IMR-90 (cell line): ENCODE measurements at regions not wholly inside any gene's neighbourhood (a gene's known extent, or its start where the extent isn't known, plus 50 kb on each side); places are given as distances from the start of the nearest gene placed in this dataset.

Experiments
- ATAC-seq: fragments of 200-7000 bp; cut with Tn5 transposase; 2 replicates; pipeline ENCODE4 v1.9.1; 2020; ENCODE audit warnings: low read depth, mild to moderate bottlenecking, moderate library complexity
- BruUV-seq: library from RNA; stranded (reverse); fragments of 400-500 nt; replicated peaks from 2 replicates; lab custom pipeline; 2021; lab: Mats Ljungman, UMichigan
- CTCF ChIA-PET: fragments of 300-600 bp; formaldehyde crosslinking; extraction: SDS; loops from one replicate; lab custom pipeline; 2021; ENCODE audit warnings: antibody characterized with exemption; lab: Yijun Ruan, JAX
- POLR2A ChIA-PET: fragments of 300-600 bp; sonication (Branson Sonifier 250); formaldehyde crosslinking; loops from one replicate; lab custom pipeline; 2022; ENCODE audit warnings: antibody characterized with exemption; ENCODE audit not compliant: unreplicated experiment; lab: Charles Lee
- DNase-seq: peaks from one replicate; pipeline ENCODE4 v3.0.0; 2013
- H2AFZ ChIP-seq: replicated peaks from 2 replicates; pipeline ENCODE3; 2013; ENCODE audit warnings: low read length, mild to moderate bottlenecking; ENCODE audit not compliant: poor library complexity
- H2AK5ac ChIP-seq: 2 replicates; pipeline ENCODE4 v1.6.1; 2013; ENCODE audit warnings: low read depth, low read length, inconsistent platforms
- H2AK9ac ChIP-seq: replicated peaks from 2 replicates; pipeline ENCODE3; 2013; ENCODE audit warnings: mild to moderate bottlenecking, low read depth, low read length, moderate library complexity; ENCODE audit not compliant: poor library complexity
- H2BK120ac ChIP-seq: 2 replicates; pipeline ENCODE4 v1.6.1; 2013; ENCODE audit warnings: low read depth, low read length, inconsistent platforms
- H2BK15ac ChIP-seq: 3 replicates; pipeline ENCODE4 v1.6.1; 2013; ENCODE audit warnings: low read depth, low read length, inconsistent platforms
- H2BK20ac ChIP-seq: 2 replicates; pipeline ENCODE4 v1.6.1; 2013; ENCODE audit warnings: low read depth, mild to moderate bottlenecking, inconsistent platforms, low read length, moderate library complexity
- H2BK5ac ChIP-seq: 2 replicates; pipeline ENCODE4 v1.6.1; 2013; ENCODE audit warnings: mild to moderate bottlenecking, low read depth, low read length, inconsistent platforms; ENCODE audit not compliant: poor library complexity, severe bottlenecking
- H3K14ac ChIP-seq: replicated peaks from 2 replicates; pipeline ENCODE4 v1.6.1; 2013; ENCODE audit warnings: low read depth, low read length, inconsistent platforms
- H3K18ac ChIP-seq: 2 replicates; pipeline ENCODE4 v1.6.1; 2013; ENCODE audit warnings: low read depth, low read length, control low read depth
- H3K23ac ChIP-seq: 2 replicates; pipeline ENCODE4 v1.6.1; 2013; ENCODE audit warnings: low read depth, low read length, inconsistent platforms
- H3K27ac ChIP-seq: 2 replicates; pipeline ENCODE4 v1.5.1; 2013; ENCODE audit warnings: mild to moderate bottlenecking, control low read depth, low read length; ENCODE audit not compliant: insufficient read depth
- H3K27me3 ChIP-seq: 2 replicates; pipeline ENCODE4 v1.6.1; 2013; ENCODE audit warnings: low read length; ENCODE audit not compliant: control insufficient read depth, insufficient read depth
- H3K36me3 ChIP-seq: 2 replicates; pipeline ENCODE4 v1.6.1; 2013; ENCODE audit warnings: low read length, mixed read lengths; ENCODE audit not compliant: control insufficient read depth, insufficient read depth
- H3K4ac ChIP-seq: 2 replicates; pipeline ENCODE4 v1.6.1; 2013; ENCODE audit warnings: low read depth, low read length, inconsistent platforms
- H3K4me1 ChIP-seq: 2 replicates; pipeline ENCODE4 v1.6.1; 2013; ENCODE audit warnings: low read length, mixed read lengths; ENCODE audit not compliant: control insufficient read depth, insufficient read depth
- H3K4me2 ChIP-seq: 2 replicates; pipeline ENCODE4 v1.6.1; 2013; ENCODE audit warnings: low read depth, mild to moderate bottlenecking, control low read depth, low read length, moderate library complexity
- H3K4me3 ChIP-seq: 2 replicates; pipeline ENCODE4 v1.5.1; 2013; ENCODE audit warnings: low read depth, mild to moderate bottlenecking, control low read depth, low read length, moderate library complexity; ENCODE audit not compliant: insufficient read depth
- H3K56ac ChIP-seq: 2 replicates; pipeline ENCODE4 v1.6.1; 2013; ENCODE audit warnings: low read length, inconsistent platforms; ENCODE audit not compliant: insufficient read depth; ENCODE audit errors: extremely low read depth
- H3K79me1 ChIP-seq, 2 experiments: 2 replicates each; pipeline ENCODE4 v1.6.1; 2013; ENCODE audit warnings: low read length in 2 of 2, inconsistent platforms in 1 of 2, low read depth in 1 of 2
- H3K9ac ChIP-seq: 2 replicates; pipeline ENCODE4 v1.6.1; 2013; ENCODE audit warnings: low read depth, low read length, control low read depth
- H3K9me1 ChIP-seq: 2 replicates; pipeline ENCODE4 v1.6.1; 2013; ENCODE audit warnings: low read length, inconsistent platforms; ENCODE audit not compliant: insufficient read depth
- H3K9me3 ChIP-seq: 2 replicates; pipeline ENCODE4 v1.6.1; 2013; ENCODE audit warnings: low read length; ENCODE audit not compliant: control insufficient read depth, insufficient read depth
- H4K20me1 ChIP-seq: 2 replicates; pipeline ENCODE4 v1.6.1; 2013; ENCODE audit warnings: low read length, inconsistent platforms; ENCODE audit not compliant: insufficient read depth
- H4K5ac ChIP-seq: 2 replicates; pipeline ENCODE4 v1.6.1; 2013; ENCODE audit warnings: mild to moderate bottlenecking, low read depth, low read length, control low read depth
- H4K8ac ChIP-seq, 2 experiments: 2 replicates each; pipeline ENCODE4 v1.6.1; 2013; ENCODE audit warnings: low read depth in 2 of 2, low read length in 2 of 2, control low read depth in 1 of 2, inconsistent platforms in 1 of 2
- H4K91ac ChIP-seq: 2 replicates; pipeline ENCODE4 v1.6.1; 2013; ENCODE audit warnings: low read depth, low read length, inconsistent platforms; ENCODE audit not compliant: insufficient read depth
- BHLHE40 ChIP-seq: fragments of 150-350 bp; IDR thresholded peaks from 2 replicates; pipeline ENCODE4 v1.6.1; 2016; ENCODE audit warnings: mild to moderate bottlenecking, low read depth, low read length
- CEBPB ChIP-seq: IDR thresholded peaks from 2 replicates; pipeline ENCODE4 v1.6.1; 2012; ENCODE audit warnings: low read depth, low read length, improper control_type of control experiment
- ELK1 ChIP-seq: fragments of 150-350 bp; IDR thresholded peaks from 2 replicates; pipeline ENCODE4 v1.6.1; 2016; ENCODE audit warnings: low read depth, mild to moderate bottlenecking, low read length, moderate library complexity, borderline replicate concordance
- MAFK ChIP-seq: IDR thresholded peaks from 2 replicates; pipeline ENCODE4 v1.6.1; 2012; ENCODE audit warnings: low read depth, low read length, improper control_type of control experiment
- POLR2A ChIP-seq: IDR thresholded peaks from 2 replicates; pipeline ENCODE4 v1.6.1; 2012; ENCODE audit warnings: mild to moderate bottlenecking, low read depth, low read length
- RAD21 ChIP-seq: IDR thresholded peaks from 2 replicates; pipeline ENCODE4 v1.6.1; 2012; ENCODE audit warnings: low read length, improper control_type of control experiment
- RCOR1 ChIP-seq: IDR thresholded peaks from 2 replicates; pipeline ENCODE4 v1.6.1; 2012; ENCODE audit warnings: mild to moderate bottlenecking, low read length, improper control_type of control experiment; ENCODE audit not compliant: insufficient replicate concordance
- SMC3 ChIP-seq: fragments of 150-350 bp; IDR thresholded peaks from 2 replicates; pipeline ENCODE4 v1.6.1; 2016; ENCODE audit warnings: low read depth, mild to moderate bottlenecking, antibody characterized with exemption, low read length, moderate library complexity
- USF2 ChIP-seq: fragments of 150-350 bp; IDR thresholded peaks from 2 replicates; pipeline ENCODE4 v1.6.1; 2017; ENCODE audit warnings: mild to moderate bottlenecking, antibody characterized with exemption, low read length, low read depth
- WGBS, 2 experiments: methylation state at CpG; one replicate each; pipeline versions ENCODE4 v1.1.5 to v1.1.7; 2013; ENCODE audit warnings: missing lambda C conversion rate in 2 of 2; ENCODE audit not compliant: insufficient read length in 1 of 2; ENCODE audit errors: extremely low coverage in 2 of 2; 5-methylcytosine and 5-hydroxymethylcytosine counted together
- dilution Hi-C: fragments of 300-500 bp; cut with HindIII; formaldehyde crosslinking; loops from one replicate; pipeline ENCODE4 v1.14.3; 2018; ENCODE audit warnings: low sequenced_read_pairs; ENCODE audit not compliant: unreplicated experiment
- in situ Hi-C: fragments of 300-500 bp; cut with MboI; formaldehyde crosslinking; loops from 3 replicates; pipeline ENCODE4 v1.14.3; 2019; ENCODE audit warnings: low sequenced_read_pairs, inconsistent platforms, mixed read lengths
- intact Hi-C: fragments of 100-400 bp; cut with micrococcal nuclease; formaldehyde crosslinking; loops from 2 replicates; pipeline ENCODE4 v1.10.0; 2022

GRCh38 chr3:117348884-117349283, 639.3 kb downstream of the TUSC7 start:
- Histone ChIP-seq H3K27ac (no peak overlapping the region), H3K4me3 (no peak overlapping the region), H3K4me2 (no peak overlapping the region), H3K4ac (no peak overlapping the region), H4K91ac (no peak overlapping the region), H3K4me1 (no peaks in the 10 kb centered on the region), H3K18ac (no peak overlapping the region), H2BK5ac (no peak overlapping the region), H2BK20ac (no peak overlapping the region), H3K9me3 (no peaks in the 10 kb centered on the region), H2BK15ac (no peak overlapping the region), H2AK9ac (no peak overlapping the region), H2BK120ac (no peak overlapping the region), H4K8ac (no peak overlapping the region), H3K27me3 (no peaks in the 10 kb centered on the region), H2AK5ac (no peak overlapping the region), H4K20me1 (no peaks in the 10 kb centered on the region), H3K56ac (no peak overlapping the region), H3K9ac (no peak overlapping the region), H3K9me1 (no peaks in the 10 kb centered on the region), H3K36me3 (no peaks in the 10 kb centered on the region), H2AFZ (no peak overlapping the region), H3K14ac (no peak overlapping the region), H3K79me1 (no peaks in the 10 kb centered on the region), H3K23ac (no peak overlapping the region), H4K5ac (no peak overlapping the region)
- dilution Hi-C loops, result no loop called here
- no TSS peak for BruUV-seq
- ChIA-PET CTCF (no interaction called here), POLR2A (no interaction called here)
- ATAC-seq (no peak), DNase-seq (no peak)
- no CpG with 5 or more reads among the region's 1 CpG for WGBS, 2 experiments
- in situ Hi-C loops, result no loop called here
- intact Hi-C loops, result no loop called here
- TF ChIP-seq RCOR1 (no peak), SMC3 (no peak), POLR2A (no peak), MAFK (no peak), BHLHE40 (no peak), USF2 (no peak), RAD21 (no peak), CEBPB (no peak), ELK1 (no peak)
